Sciatic nerve (tissue), 2 donors: ENCODE measurements at regions not wholly inside any gene's neighbourhood (a gene's known extent, or its start where the extent isn't known, plus 50 kb on each side); places are given as distances from the start of the nearest gene placed in this dataset.

Experiments used
- ATAC-seq: fragments of 200-7000 bp; cut with Tn5 transposase; one replicate; pipeline ENCODE4 v1.9.1; 2020; ENCODE audit warnings: mild to moderate bottlenecking, moderate library complexity
- DNase-seq: peaks from one replicate; pipeline ENCODE4 v3.0.0-alpha.2; 2020; ENCODE audit warnings: low spot score
- intact Hi-C: fragments of 100-400 bp; cut with DNase I; formaldehyde crosslinking; loops from one replicate; pipeline ENCODE4 v1.14.2; 2022
- donor health status: DM: no; HTN: no; CAD: no.
- donor health status: DM: no; HTN: no; CAD: no.

- no peak for ATAC-seq
- no peak for DNase-seq
- intact Hi-C loops, result no loop called here
These were observed 122.9 kb downstream of the DDX1 start for GRCh38 chr2:15714609-15715008.

- no peak for DNase-seq
- ATAC-seq, result no peak
- intact Hi-C loops, result no loop called here
These were observed 123.9 kb downstream of the DDX1 start for GRCh38 chr2:15715596-15715995.

- intact Hi-C loops, result no loop called here
- ATAC-seq (no peak), DNase-seq (no peak)
These were observed 126.7 kb downstream of the DDX1 start for GRCh38 chr2:15718103-15718943.

- intact Hi-C loops, result no loop called here
- ATAC-seq (no peak), DNase-seq (no peak)
These were observed 127.3 kb downstream of the DDX1 start for GRCh38 chr2:15718944-15719323.

GRCh38 chr2:15719566-15720313 is 128.1 kb downstream of the DDX1 start:
- intact Hi-C loops, result no loop called here
- DNase-seq (no peak), ATAC-seq (no peak)

- intact Hi-C loops, result no loop called here
- DNase-seq (no peak), ATAC-seq (no peak)
These were observed 129.1 kb downstream of the DDX1 start for GRCh38 chr2:15720561-15721307.

- intact Hi-C loops, result no loop called here
- no peak for ATAC-seq
- DNase-seq, result no peak
These were observed 129.9 kb downstream of the DDX1 start for GRCh38 chr2:15721411-15722067.

- intact Hi-C loops, result no loop called here
- DNase-seq (no peak), ATAC-seq (no peak)
These were observed 131.3 kb downstream of the DDX1 start for GRCh38 chr2:15722980-15723379.

- DNase-seq (no peak), ATAC-seq (no peak)
- intact Hi-C loops, result no loop called here
These were observed 132.6 kb downstream of the DDX1 start for GRCh38 chr2:15724235-15724634.

GRCh38 chr2:15725101-15725781 is 133.6 kb downstream of the DDX1 start:
- no peak for ATAC-seq
- DNase-seq, result no peak
- intact Hi-C loops, result no loop called here

GRCh38 chr2:15725782-15726112 is 134.1 kb downstream of the DDX1 start:
- DNase-seq (no peak), ATAC-seq (no peak)
- intact Hi-C loops, result no loop called here

- DNase-seq (no peak), ATAC-seq (no peak)
- intact Hi-C loops, result no loop called here
These were observed 134.8 kb downstream of the DDX1 start for GRCh38 chr2:15726321-15727057.

GRCh38 chr2:15727396-15728244 is 136.0 kb downstream of the DDX1 start:
- intact Hi-C loops, result no loop called here
- DNase-seq (no peak), ATAC-seq (no peak)

GRCh38 chr2:15728245-15728938 is 136.7 kb downstream of the DDX1 start:
- ATAC-seq (no peak), DNase-seq (no peak)
- intact Hi-C loops, result no loop called here

- intact Hi-C loops, result no loop called here
- no peak for DNase-seq
- ATAC-seq, result no peak
These were observed 137.3 kb downstream of the DDX1 start for GRCh38 chr2:15729001-15729400.

- DNase-seq, result no peak
- intact Hi-C loops, result no loop called here
- peak; percentile 6 for ATAC-seq
These were observed 138.3 kb downstream of the DDX1 start for GRCh38 chr2:15729709-15730544.
